GM18868 (cell line): ENCODE measurements at regions not wholly inside any gene's neighbourhood (a gene's known extent, or its start where the extent isn't known, plus 50 kb on each side); places are given as distances from the start of the nearest gene placed in this dataset.
"Not testable (repeated sequence)": the region's sequence is repeated elsewhere in the genome, so short reads cannot be mapped to it uniquely, and the experiment has no call there.

ENCODE experiments used
- ATAC-seq: cut with Tn5 transposase; IDR thresholded peaks from one replicate; pipeline ENCODE4 v1.9.1; 2021; ENCODE audit warnings: mild to moderate bottlenecking, moderate library complexity; ENCODE audit not compliant: unreplicated experiment

- ATAC-seq, result no peak
Observed at GRCh38 chr6:22153384-22154158, 143.3 kb downstream of the PRL start.

DNA sequence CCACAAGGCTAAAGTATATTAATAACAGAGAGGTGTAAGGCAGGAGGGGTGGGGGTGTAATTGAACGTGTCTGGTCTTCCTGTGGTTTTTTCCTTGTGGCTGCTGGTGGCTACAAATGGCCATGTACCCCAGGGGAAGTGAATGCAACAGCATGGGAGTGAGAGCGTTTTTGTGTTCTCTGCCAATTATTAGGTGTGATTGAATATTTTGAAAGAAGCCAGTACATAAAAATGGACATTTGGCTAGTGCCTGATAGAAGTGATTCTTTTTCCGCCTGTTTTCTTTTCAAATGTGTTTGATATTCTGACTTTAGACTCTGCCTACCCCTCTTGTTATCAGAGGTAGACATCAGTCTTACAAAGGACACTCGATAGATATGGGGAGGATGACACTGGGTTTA lies 141.3 kb downstream of the PRL start:
- ATAC-seq, result no peak

GRCh38 chr6:22157233-22157632 lies 139.6 kb downstream of the PRL start:
- ATAC-seq, result no peak

GRCh38 chr6:22164236-22164635 lies 132.6 kb downstream of the PRL start:
- no peak for ATAC-seq

DNA sequence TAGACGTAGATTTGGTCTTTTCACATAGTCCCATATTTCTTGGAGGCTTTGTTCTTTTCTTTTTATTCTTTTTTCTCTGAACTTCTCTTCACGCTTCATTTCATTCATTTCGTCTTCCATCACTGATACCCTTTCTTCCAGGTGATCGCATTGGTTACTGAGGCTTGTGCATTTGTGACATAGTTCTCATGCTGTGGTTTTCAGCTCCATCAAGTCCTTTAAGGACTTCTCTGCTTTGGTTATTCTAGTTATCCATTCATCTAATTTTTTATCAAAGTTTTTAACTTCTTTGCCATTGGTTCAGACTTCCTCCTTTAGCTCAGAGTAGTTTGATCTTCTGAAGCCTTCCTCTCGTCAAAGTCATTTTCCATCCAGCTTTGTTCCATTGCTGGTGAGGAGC lies 125.8 kb downstream of the PRL start:
- ATAC-seq, result not testable (repeated sequence)

- not testable (repeated sequence) for ATAC-seq
Observed at GRCh38 chr6:22171885-22172284, 125.0 kb downstream of the PRL start.

GRCh38 chr6:22173311-22173710 lies 123.5 kb downstream of the PRL start:
- no peak for ATAC-seq

GRCh38 chr6:22180250-22180649 lies 116.6 kb downstream of the PRL start:
- ATAC-seq, result not testable (repeated sequence)

- ATAC-seq, result no peak
Observed at GRCh38 chr6:22184371-22184770, 112.5 kb downstream of the PRL start.

DNA sequence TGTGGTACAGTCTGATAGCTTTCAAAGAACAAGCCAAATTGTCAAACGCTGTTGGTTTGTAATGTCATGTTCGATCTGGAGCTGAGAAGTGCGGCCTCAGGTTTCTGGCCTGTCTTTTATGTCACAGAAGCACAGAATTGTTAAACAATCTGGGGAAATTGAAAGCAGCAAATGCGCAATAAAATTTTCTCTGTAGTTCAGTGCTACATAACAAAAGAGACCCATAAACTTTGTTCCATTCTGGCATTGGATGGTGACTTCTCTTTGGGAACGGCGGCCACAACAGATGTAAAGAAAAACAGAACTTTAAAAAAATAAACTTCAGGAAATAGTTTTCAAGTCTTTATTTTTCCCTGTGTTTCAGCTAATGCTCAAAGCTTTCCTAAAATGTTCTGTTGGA lies 106.9 kb downstream of the PRL start:
- no peak for ATAC-seq

GRCh38 chr6:22194188-22194921 lies 102.5 kb downstream of the PRL start:
- ATAC-seq, result peak; percentile 74

- no peak for ATAC-seq
Observed at GRCh38 chr6:22199771-22200170, 97.1 kb downstream of the PRL start.

DNA sequence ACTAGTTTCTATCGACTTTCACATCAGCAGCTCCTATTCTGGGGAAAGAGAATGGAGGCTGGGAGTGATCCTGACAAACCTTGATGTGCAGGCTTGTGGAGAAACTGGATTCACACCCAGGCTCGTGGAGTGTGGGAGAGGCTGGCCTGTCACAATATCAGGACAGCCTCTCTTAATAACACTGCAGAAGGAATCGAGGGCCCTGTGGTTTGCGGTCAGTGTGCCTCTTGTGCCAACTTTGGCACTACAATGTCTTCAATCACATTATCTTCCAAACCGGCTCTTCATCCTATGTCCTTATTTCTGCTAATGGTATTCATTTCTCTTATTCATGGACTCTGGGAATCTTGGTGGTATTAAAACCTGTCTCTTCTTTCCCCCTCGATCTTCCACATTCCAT lies 92.7 kb downstream of the PRL start:
- no peak for ATAC-seq

GRCh38 chr6:22205266-22205665 lies 91.6 kb downstream of the PRL start:
- no peak for ATAC-seq

- ATAC-seq, result no peak
Observed at GRCh38 chr6:22206106-22206505, 90.7 kb downstream of the PRL start.

DNA sequence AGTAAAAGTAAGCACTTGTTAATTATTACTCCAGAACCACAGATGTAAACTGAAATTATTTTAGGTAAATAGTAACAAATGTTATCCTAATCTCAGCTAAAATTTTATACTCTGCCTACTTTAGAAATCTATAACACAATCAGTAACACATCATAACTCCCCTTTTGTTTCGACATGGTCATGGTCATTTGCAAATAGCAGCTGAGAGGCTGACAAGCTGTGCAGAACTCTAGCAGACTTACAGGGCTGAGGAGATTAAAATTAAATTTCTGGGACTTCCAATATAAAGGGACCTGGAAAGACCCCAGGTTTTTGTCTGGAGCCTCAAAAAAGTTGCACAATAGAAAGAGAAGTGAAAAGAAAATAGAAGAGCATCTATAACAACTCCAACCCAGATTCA lies 88.8 kb downstream of the PRL start:
- no peak for ATAC-seq

GRCh38 chr6:22214314-22214713 lies 82.5 kb downstream of the PRL start:
- ATAC-seq, result no peak

GRCh38 chr6:22215474-22215873 lies 81.4 kb downstream of the PRL start:
- ATAC-seq, result not testable (repeated sequence)

GRCh38 chr6:22218410-22218809 lies 78.4 kb downstream of the PRL start:
- no peak for ATAC-seq

DNA sequence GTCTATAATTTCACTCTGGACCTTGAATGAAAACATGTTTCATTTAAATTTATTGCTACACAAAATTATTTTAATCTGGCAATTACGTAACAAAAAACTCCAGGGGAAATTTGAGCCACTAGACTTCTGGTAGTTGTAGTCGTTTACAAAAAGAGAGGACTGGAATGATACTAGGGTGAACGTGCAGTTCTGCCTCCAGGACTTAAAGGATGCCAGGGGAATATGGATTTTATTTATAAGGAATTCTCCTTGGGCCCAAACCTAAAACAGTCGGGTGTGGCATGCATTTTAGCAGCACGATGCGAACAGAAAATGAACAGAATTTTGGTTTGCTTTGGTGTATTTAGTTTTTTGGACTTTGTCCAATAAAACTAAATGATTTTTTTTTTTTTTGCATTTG lies 76.9 kb downstream of the PRL start:
- no peak for ATAC-seq

- ATAC-seq, result no peak
Observed at GRCh38 chr6:22221211-22221610, 75.6 kb downstream of the PRL start.

DNA sequence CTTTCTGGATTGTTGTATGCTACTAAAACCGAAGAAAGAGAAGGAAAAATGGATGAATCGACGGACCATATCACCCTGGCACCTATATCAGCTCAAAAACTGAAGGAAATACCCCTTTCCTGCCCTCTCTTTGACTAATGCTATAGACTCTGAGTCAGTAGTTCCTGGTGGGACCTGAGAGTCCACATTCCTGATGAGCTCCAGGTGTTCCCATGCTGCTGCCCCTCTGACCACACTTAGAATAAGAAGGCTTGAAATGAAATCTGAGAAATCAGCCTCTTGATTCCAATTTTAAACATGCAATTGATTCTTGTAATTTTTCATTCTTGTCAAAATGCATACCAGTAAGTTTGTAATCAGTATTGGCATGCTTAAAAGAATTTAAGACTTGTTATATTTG lies 75.2 kb downstream of the PRL start:
- no peak for ATAC-seq
